ENCODE measurements at regions not wholly inside any gene's neighbourhood (a gene's known extent, or its start where the extent isn't known, plus 50 kb on each side); places are given as distances from the start of the nearest gene placed in this dataset.

DNA sequence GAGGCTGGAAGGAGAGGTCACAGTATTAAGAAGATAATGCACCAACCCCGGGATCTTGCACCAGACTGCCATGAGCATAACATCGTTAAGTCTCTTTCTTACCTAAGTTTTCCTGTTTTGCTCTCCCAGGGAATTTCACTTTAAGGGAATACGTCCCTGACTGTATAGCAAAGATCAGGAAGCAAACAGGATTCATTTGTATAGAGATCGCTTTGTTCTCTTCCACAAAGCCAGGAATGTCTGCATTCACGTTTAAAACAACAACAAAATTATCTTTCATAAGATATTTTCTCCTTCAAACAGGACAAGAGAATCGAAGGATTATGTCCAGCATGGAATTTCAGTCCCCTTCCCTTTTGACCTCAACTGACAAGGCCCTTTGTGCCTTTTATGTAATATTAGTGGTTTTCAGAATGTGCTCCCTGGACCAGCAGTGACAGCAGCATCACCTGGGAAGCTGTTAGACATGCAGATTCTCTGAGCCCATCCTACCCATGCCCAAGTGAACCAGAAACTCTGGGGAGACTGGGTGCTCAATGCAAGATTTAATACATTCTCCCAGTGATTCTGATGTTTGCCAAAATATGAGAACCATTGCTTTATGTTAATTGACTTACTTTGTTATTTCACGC, 286.3 kb downstream of the FGFR2 start:
- no peak overlapping the region for H3K4me3 Mint-ChIP-seq
- H3K27me3 Mint-ChIP-seq, result peaks cover 19% of the 10 kb centered on the region
- H3K27ac Mint-ChIP-seq (ENCODE audit: low read depth), result no peak overlapping the region
- ATAC-seq (replicated peaks; ENCODE audit: extremely low read depth, poor library complexity, severe bottlenecking) (no peak), DNase-seq (ENCODE audit: low spot score in 2 of 2) (no peak)
- no peaks in the 10 kb centered on the region for H3K4me1 Mint-ChIP-seq
- peaks cover 2% of the 10 kb centered on the region for H3K36me3 Mint-ChIP-seq (ENCODE audit: insufficient read depth)
- no peaks in the 10 kb centered on the region for H3K9me3 Mint-ChIP-seq

DNA sequence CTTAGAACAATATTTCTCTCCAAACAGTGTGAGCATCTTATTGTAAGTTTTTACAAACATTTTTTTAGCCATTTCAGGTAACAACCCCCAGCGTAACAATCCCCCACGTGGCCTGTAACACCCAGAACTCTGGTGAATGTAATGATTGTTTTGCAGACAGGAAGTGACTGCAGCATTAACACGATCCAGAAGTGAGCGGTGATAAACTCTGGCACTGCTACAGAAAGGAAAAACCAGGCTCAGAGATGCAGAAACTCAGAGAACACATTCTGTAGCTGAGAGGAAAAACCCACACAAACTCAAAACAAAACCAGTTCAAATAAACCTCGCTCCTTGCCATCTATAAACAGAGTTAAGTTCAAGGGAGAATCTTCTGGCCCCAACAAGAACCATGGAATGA, 285.7 kb downstream of the FGFR2 start:
- peaks cover 2% of the 10 kb centered on the region for H3K36me3 Mint-ChIP-seq (ENCODE audit: insufficient read depth)
- no peak for ATAC-seq (replicated peaks; ENCODE audit: extremely low read depth, poor library complexity, severe bottlenecking)
- H3K27me3 Mint-ChIP-seq, result peaks cover 23% of the 10 kb centered on the region

GRCh38 chr10:121313119-121313875, 284.9 kb downstream of the FGFR2 start:
- Mint-ChIP-seq H3K27ac (ENCODE audit: low read depth) (no peak overlapping the region), H3K4me1 (no peaks in the 10 kb centered on the region), H3K36me3 (ENCODE audit: insufficient read depth) (peaks cover 3% of the 10 kb centered on the region), H3K9me3 (peaks cover 7% of the 10 kb centered on the region), H3K27me3 (peaks cover 30% of the 10 kb centered on the region), H3K4me3 (no peak overlapping the region)
- no peak for DNase-seq (ENCODE audit: low spot score in 2 of 2)
- no peak for ATAC-seq (replicated peaks; ENCODE audit: extremely low read depth, poor library complexity, severe bottlenecking)

More for the DNA sequence above, 285.7 kb downstream of the FGFR2 start:
- no peaks in the 10 kb centered on the region for H3K4me1 Mint-ChIP-seq
- DNase-seq (ENCODE audit: low spot score in 2 of 2), result no peak
- no peaks in the 10 kb centered on the region for H3K9me3 Mint-ChIP-seq
- no peak overlapping the region for H3K4me3 Mint-ChIP-seq
- no peak overlapping the region for H3K27ac Mint-ChIP-seq (ENCODE audit: low read depth)

GRCh38 chr10:121316432-121316831, 281.8 kb downstream of the FGFR2 start:
- H3K27me3 Mint-ChIP-seq, result peaks cover 24% of the 10 kb centered on the region
- H3K4me3 Mint-ChIP-seq, result no peak overlapping the region
- ATAC-seq (replicated peaks; ENCODE audit: extremely low read depth, poor library complexity, severe bottlenecking) (no peak), DNase-seq (ENCODE audit: low spot score in 2 of 2) (no peak)
- H3K4me1 Mint-ChIP-seq, result no peaks in the 10 kb centered on the region
- peaks cover 2% of the 10 kb centered on the region for H3K36me3 Mint-ChIP-seq (ENCODE audit: insufficient read depth)
- no peak overlapping the region for H3K27ac Mint-ChIP-seq (ENCODE audit: low read depth)
- H3K9me3 Mint-ChIP-seq, result peaks cover 7% of the 10 kb centered on the region

DNA sequence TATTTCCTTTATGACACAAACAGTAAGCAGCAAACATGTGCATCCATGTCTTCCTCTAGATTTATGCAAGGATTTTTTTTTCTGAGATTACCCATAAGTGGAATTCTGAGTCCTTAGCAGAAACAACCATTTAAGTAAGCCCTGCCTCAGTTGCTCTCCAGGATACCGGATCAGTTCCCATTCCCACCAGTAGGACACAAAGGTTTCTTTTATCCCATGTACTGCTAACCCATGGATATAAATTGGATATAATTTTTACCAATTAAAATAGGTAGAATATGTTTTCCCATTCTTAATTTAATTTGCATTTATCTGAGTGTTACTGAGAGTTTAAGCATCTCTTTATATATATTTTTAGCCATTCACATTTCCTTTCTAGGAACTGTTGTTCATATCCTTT, 280.9 kb downstream of the FGFR2 start:
- Mint-ChIP-seq H3K27me3 (peaks cover 23% of the 10 kb centered on the region), H3K27ac (ENCODE audit: low read depth) (no peak overlapping the region), H3K9me3 (peaks cover 7% of the 10 kb centered on the region), H3K4me1 (no peaks in the 10 kb centered on the region), H3K4me3 (no peak overlapping the region), H3K36me3 (ENCODE audit: insufficient read depth) (peaks cover 2% of the 10 kb centered on the region)
- ATAC-seq (replicated peaks; ENCODE audit: extremely low read depth, poor library complexity, severe bottlenecking), result no peak
- no peak for DNase-seq (ENCODE audit: low spot score in 2 of 2)

GRCh38 chr10:121322046-121322445, 276.2 kb downstream of the FGFR2 start:
- no peaks in the 10 kb centered on the region for H3K4me1 Mint-ChIP-seq
- DNase-seq (ENCODE audit: low spot score in 2 of 2) (no peak), ATAC-seq (replicated peaks; ENCODE audit: extremely low read depth, poor library complexity, severe bottlenecking) (no peak)
- peaks cover 2% of the 10 kb centered on the region for H3K36me3 Mint-ChIP-seq (ENCODE audit: insufficient read depth)
- no peak overlapping the region for H3K4me3 Mint-ChIP-seq
- H3K9me3 Mint-ChIP-seq, result peaks cover 7% of the 10 kb centered on the region
- peaks cover 27% of the 10 kb centered on the region for H3K27me3 Mint-ChIP-seq
- H3K27ac Mint-ChIP-seq (ENCODE audit: low read depth), result no peak overlapping the region

DNA sequence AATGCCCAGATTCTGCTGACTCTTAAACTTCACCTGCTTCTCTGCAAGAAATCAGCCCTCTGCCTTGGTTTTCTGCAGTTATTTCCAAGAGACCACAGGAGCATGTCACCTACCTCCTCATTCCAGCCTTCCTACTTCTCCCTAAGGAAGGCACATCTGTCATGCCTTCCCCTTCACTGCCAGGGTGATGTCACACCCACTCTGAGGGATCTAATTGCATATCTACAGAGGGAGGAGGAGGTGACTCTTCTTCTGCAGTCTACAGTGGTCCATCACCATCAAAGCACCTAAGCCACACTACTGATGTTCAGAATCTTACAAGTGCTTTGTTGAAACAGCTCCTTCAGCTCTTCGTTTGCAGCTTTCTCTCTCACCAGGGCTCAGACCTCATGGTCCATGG, 275.5 kb downstream of the FGFR2 start:
- Mint-ChIP-seq H3K9me3 (peaks cover 9% of the 10 kb centered on the region), H3K27me3 (peaks cover 22% of the 10 kb centered on the region), H3K4me1 (no peaks in the 10 kb centered on the region), H3K36me3 (ENCODE audit: insufficient read depth) (peaks cover 2% of the 10 kb centered on the region), H3K4me3 (no peak overlapping the region), H3K27ac (ENCODE audit: low read depth) (no peak overlapping the region)
- DNase-seq (ENCODE audit: low spot score in 2 of 2) (no peak), ATAC-seq (replicated peaks; ENCODE audit: extremely low read depth, poor library complexity, severe bottlenecking) (no peak)

DNA sequence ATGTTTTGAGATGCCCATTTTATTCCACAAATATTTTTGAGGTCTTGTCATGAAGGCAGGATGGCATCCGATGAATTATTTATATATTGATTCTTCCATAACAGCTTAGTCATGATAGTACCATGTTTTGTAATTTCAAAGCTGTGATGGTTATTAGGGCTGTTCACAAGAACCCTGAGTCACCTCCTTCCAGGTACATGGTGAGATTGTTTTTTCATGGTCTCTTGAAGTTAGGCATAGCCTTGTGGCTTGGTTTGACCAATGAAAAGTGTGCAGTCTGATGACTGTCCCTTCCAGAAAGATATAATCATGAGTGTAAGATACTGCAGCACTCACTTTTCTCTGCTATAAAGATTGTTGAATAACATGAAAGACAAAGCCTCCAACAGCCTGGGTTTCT, 274.8 kb downstream of the FGFR2 start:
- DNase-seq (ENCODE audit: low spot score in 2 of 2) (no peak), ATAC-seq (replicated peaks; ENCODE audit: extremely low read depth, poor library complexity, severe bottlenecking) (no peak)
- peaks cover 5% of the 10 kb centered on the region for H3K9me3 Mint-ChIP-seq
- peaks cover 16% of the 10 kb centered on the region for H3K27me3 Mint-ChIP-seq
- H3K27ac Mint-ChIP-seq (ENCODE audit: low read depth), result no peak overlapping the region
- no peaks in the 10 kb centered on the region for H3K36me3 Mint-ChIP-seq (ENCODE audit: insufficient read depth)
- no peak overlapping the region for H3K4me3 Mint-ChIP-seq
- H3K4me1 Mint-ChIP-seq, result no peaks in the 10 kb centered on the region

DNA sequence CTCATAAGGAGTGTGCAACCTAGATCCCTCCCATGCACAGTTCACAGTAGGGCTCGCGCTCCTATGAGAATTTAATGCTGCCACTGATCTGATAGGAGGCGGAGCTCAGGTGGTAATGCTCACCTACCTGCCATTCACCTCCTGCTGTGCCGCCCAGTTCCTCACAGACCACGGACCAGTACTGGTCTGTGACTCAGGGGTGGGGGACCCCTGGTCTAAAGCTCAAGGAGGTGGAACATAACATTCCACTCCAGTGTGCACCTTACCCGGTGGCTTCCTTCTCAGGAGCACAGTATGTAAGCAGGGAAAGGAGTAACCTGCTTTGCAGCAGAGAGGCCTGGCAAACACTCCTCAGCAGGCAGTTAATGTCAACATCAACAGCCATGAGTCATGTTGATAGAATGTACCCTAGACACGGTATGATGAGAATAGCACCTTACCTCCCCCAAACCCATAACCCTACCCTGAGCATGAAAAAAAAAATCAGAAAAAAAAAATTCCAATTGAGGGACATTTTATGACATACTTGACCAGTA, 273.5 kb downstream of the FGFR2 start:
- peaks cover 16% of the 10 kb centered on the region for H3K27me3 Mint-ChIP-seq
- DNase-seq (ENCODE audit: low spot score in 2 of 2) (no peak), ATAC-seq (replicated peaks; ENCODE audit: extremely low read depth, poor library complexity, severe bottlenecking) (no peak)
- H3K9me3 Mint-ChIP-seq, result peaks cover 5% of the 10 kb centered on the region
- H3K27ac Mint-ChIP-seq (ENCODE audit: low read depth), result no peak overlapping the region
- no peaks in the 10 kb centered on the region for H3K4me1 Mint-ChIP-seq
- no peak overlapping the region for H3K4me3 Mint-ChIP-seq
- no peaks in the 10 kb centered on the region for H3K36me3 Mint-ChIP-seq (ENCODE audit: insufficient read depth)

- H3K9me3 Mint-ChIP-seq, result peaks cover 5% of the 10 kb centered on the region
- H3K27ac Mint-ChIP-seq (ENCODE audit: low read depth), result no peak overlapping the region
- H3K36me3 Mint-ChIP-seq (ENCODE audit: insufficient read depth), result no peaks in the 10 kb centered on the region
- H3K4me3 Mint-ChIP-seq, result no peak overlapping the region
- no peak for ATAC-seq (replicated peaks; ENCODE audit: extremely low read depth, poor library complexity, severe bottlenecking)
- H3K4me1 Mint-ChIP-seq, result no peaks in the 10 kb centered on the region
- no peak for DNase-seq (ENCODE audit: low spot score in 2 of 2)
- peaks cover 16% of the 10 kb centered on the region for H3K27me3 Mint-ChIP-seq
Observed at GRCh38 chr10:121325490-121326231, 272.6 kb downstream of the FGFR2 start.

DNA sequence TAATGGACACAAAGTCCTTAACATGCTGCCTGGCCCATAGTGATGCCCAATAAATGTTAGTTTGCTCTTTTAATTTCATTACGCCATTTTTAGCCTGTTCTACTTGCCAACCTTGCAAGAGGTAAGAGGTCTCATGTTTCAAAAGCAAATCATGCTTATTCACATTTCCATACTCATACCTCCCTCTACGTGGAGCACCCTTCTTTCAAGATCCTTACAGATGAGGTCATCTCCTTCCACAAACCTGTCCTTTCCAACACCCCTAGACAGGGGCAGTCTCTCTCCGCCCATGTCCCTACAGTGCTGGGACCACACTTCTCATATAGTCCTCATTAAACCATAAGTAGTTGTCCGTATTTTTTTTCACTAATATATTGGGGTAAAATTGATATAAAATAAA, 271.3 kb downstream of the FGFR2 start:
- DNase-seq (ENCODE audit: low spot score in 2 of 2) (no peak), ATAC-seq (replicated peaks; ENCODE audit: extremely low read depth, poor library complexity, severe bottlenecking) (no peak)
- no peak overlapping the region for H3K4me3 Mint-ChIP-seq
- H3K27ac Mint-ChIP-seq (ENCODE audit: low read depth), result no peak overlapping the region
- H3K27me3 Mint-ChIP-seq, result peaks cover 9% of the 10 kb centered on the region
- no peaks in the 10 kb centered on the region for H3K4me1 Mint-ChIP-seq
- no peaks in the 10 kb centered on the region for H3K36me3 Mint-ChIP-seq (ENCODE audit: insufficient read depth)
- peaks cover 5% of the 10 kb centered on the region for H3K9me3 Mint-ChIP-seq

GRCh38 chr10:121327727-121328126, 270.5 kb downstream of the FGFR2 start:
- no peaks in the 10 kb centered on the region for H3K4me1 Mint-ChIP-seq

More at GRCh38 chr10:121327727-121328126, 270.5 kb downstream of the FGFR2 start:
- Mint-ChIP-seq H3K9me3 (peaks cover 5% of the 10 kb centered on the region), H3K4me3 (no peak overlapping the region), H3K27ac (ENCODE audit: low read depth) (no peak overlapping the region), H3K27me3 (peaks cover 6% of the 10 kb centered on the region), H3K36me3 (ENCODE audit: insufficient read depth) (no peaks in the 10 kb centered on the region)
- DNase-seq (ENCODE audit: low spot score in 2 of 2), result no peak
- ATAC-seq (replicated peaks; ENCODE audit: extremely low read depth, poor library complexity, severe bottlenecking), result no peak

Measured in central memory CD8-positive, alpha-beta T cell (primary cell).